Keratinocyte (primary cell): ENCODE measurements at regions not wholly inside any gene's neighbourhood (a gene's known extent, or its start where the extent isn't known, plus 50 kb on each side); places are given as distances from the start of the nearest gene placed in this dataset.

Experiments used
- CTCF ChIP-seq, 3 experiments: IDR thresholded peaks in 1 of 3; conservative IDR thresholded peaks in 1 of 3; optimal IDR thresholded peaks in 1 of 3; 2 replicates in 2 of 3; 3 replicates in 1 of 3; pipeline versions ENCODE3 to v1.5.1; 2011; ENCODE audit warnings: low read length in 3 of 3, mild to moderate bottlenecking in 3 of 3, moderate library complexity in 2 of 3, control low read depth in 1 of 3, inconsistent platforms in 1 of 3; ENCODE audit not compliant: insufficient read depth in 2 of 3; ENCODE audit errors: extremely low read depth in 1 of 3
- EZH2 ChIP-seq: IDR thresholded peaks from one replicate; pipeline ENCODE4 v1.6.1; 2012; ENCODE audit warnings: inconsistent platforms, mild to moderate bottlenecking, low read length, moderate library complexity

DNA sequence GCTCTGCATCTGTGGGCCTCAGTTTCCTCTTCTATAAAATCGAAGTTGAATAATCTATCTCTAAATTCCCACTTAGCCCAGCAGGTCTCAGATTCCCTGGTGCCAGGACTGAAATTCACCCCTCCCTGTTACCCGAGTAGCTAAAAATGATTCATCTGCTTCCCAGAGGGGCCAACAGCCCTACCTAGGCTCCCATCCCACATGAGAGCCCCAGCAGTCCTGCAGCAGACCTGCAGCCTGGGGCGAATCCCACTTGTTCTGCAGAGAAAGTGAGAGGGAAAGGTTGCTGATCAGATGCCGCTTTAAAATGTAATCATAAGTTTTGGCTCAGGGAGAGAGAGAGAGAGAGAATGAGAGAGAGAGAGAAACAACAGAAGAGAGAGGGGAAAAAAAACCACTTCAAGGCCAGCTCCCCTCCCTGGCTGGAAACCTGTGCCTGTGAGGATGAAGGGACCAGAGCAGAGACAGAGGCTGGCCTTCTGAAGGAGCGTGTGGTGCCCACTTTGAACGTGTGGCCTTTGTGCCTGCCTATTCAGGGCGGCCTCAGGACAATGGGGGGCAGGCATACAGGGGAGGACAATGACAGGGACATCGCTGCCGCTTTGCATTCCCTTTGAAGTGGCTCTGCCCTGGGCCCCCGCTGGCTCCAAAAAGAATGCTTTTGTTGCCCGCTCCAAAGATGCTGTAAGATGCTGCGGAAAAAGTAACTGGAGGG is 85.2 kb upstream of the NKD1 start:
- TF ChIP-seq CTCF (optimal IDR thresholded peaks at IDR 0.05 in 1 of 3, IDR thresholded peaks at IDR 0.05 in 1 of 3, conservative IDR thresholded peaks at IDR 0.05 in 1 of 3; ENCODE audit: extremely low read depth in 1 of 3, insufficient read depth in 2 of 3, low read length in 3 of 3) (no peak), EZH2 (no peak)
